H9 (cell line): ENCODE measurements at regions not wholly inside any gene's neighbourhood (a gene's known extent, or its start where the extent isn't known, plus 50 kb on each side); places are given as distances from the start of the nearest gene placed in this dataset.

Experiments
- DNase-seq: peaks from one replicate; pipeline ENCODE4 v3.0.0-alpha.2; 2017
- H2AFZ ChIP-seq: one replicate; pipeline ENCODE4 v1.6.1; 2013; ENCODE audit warnings: mild to moderate bottlenecking, low read length, control low read depth, moderate library complexity
- H2AK5ac ChIP-seq: 2 replicates; pipeline ENCODE4 v1.6.1; 2013; ENCODE audit warnings: low read length, control low read depth, mixed read lengths; ENCODE audit not compliant: insufficient read length
- H2BK120ac ChIP-seq: one replicate; pipeline ENCODE4 v1.6.1; 2013; ENCODE audit warnings: low read depth, mild to moderate bottlenecking, low read length, control low read depth, inconsistent platforms; ENCODE audit not compliant: poor library complexity, severe bottlenecking
- H2BK12ac ChIP-seq: 2 replicates; pipeline ENCODE4 v1.6.1; 2013; ENCODE audit warnings: low read length, control low read depth, mixed read lengths, low read depth; ENCODE audit not compliant: insufficient read length
- H2BK15ac ChIP-seq: 2 replicates; pipeline ENCODE4 v1.6.1; 2013; ENCODE audit warnings: low read depth, low read length, control low read depth
- H2BK20ac ChIP-seq: one replicate; pipeline ENCODE4 v1.6.1; 2013; ENCODE audit warnings: low read depth, mild to moderate bottlenecking, low read length, control low read depth, inconsistent platforms; ENCODE audit not compliant: poor library complexity, severe bottlenecking
- H2BK5ac ChIP-seq: 2 replicates; pipeline ENCODE4 v1.6.1; 2013; ENCODE audit warnings: low read length, control low read depth, mixed read lengths; ENCODE audit not compliant: insufficient read length
- H3K14ac ChIP-seq: 2 replicates; pipeline ENCODE4 v1.6.1; 2013; ENCODE audit warnings: low read length, control low read depth; ENCODE audit not compliant: insufficient read depth
- H3K18ac ChIP-seq: 2 replicates; pipeline ENCODE4 v1.6.1; 2013; ENCODE audit warnings: low read depth, mild to moderate bottlenecking, mixed read lengths, low read length, control low read depth; ENCODE audit not compliant: insufficient read length
- H3K23ac ChIP-seq: 2 replicates; pipeline ENCODE4 v1.6.1; 2013; ENCODE audit warnings: low read length, control low read depth, mixed read lengths, low read depth; ENCODE audit not compliant: insufficient read length
- H3K23me2 ChIP-seq: 2 replicates; pipeline ENCODE4 v1.6.1; 2013; ENCODE audit warnings: low read depth, mild to moderate bottlenecking, mixed read lengths, low read length, control low read depth; ENCODE audit not compliant: insufficient read length, poor library complexity, severe bottlenecking
- H3K27ac ChIP-seq: 2 replicates; pipeline ENCODE4 v1.5.1; 2013; ENCODE audit warnings: low read length, control low read depth, mixed read lengths, low read depth; ENCODE audit not compliant: insufficient read length
- H3K27me3 ChIP-seq: 2 replicates; pipeline ENCODE4 v1.6.1; 2013; ENCODE audit warnings: low read length, control low read depth, inconsistent platforms; ENCODE audit not compliant: insufficient read depth
- H3K4ac ChIP-seq: 2 replicates; pipeline ENCODE4 v1.6.1; 2013; ENCODE audit warnings: low read depth, mild to moderate bottlenecking, control low read depth, inconsistent platforms, low read length, moderate library complexity
- H3K4me1 ChIP-seq: 2 replicates; pipeline ENCODE4 v1.6.1; 2013; ENCODE audit warnings: low read length, control low read depth, inconsistent platforms; ENCODE audit not compliant: insufficient read depth
- H3K4me2 ChIP-seq: 2 replicates; pipeline ENCODE4 v1.6.1; 2013; ENCODE audit warnings: low read length, control low read depth, mixed read lengths; ENCODE audit not compliant: insufficient read length, insufficient read depth
- H3K56ac ChIP-seq: 2 replicates; pipeline ENCODE4 v1.6.1; 2013; ENCODE audit warnings: low read depth, mild to moderate bottlenecking, mixed read lengths, low read length, control low read depth; ENCODE audit not compliant: insufficient read length
- H3K79me1 ChIP-seq: 2 replicates; pipeline ENCODE4 v1.6.1; 2013; ENCODE audit warnings: low read depth, mild to moderate bottlenecking, moderate library complexity, low read length, control low read depth, inconsistent platforms; ENCODE audit not compliant: insufficient read depth, poor library complexity, severe bottlenecking
- H3K79me2 ChIP-seq: 2 replicates; pipeline ENCODE4 v1.6.1; 2013; ENCODE audit warnings: low read length, control low read depth, inconsistent platforms; ENCODE audit not compliant: insufficient read depth
- H3K9ac ChIP-seq: 2 replicates; pipeline ENCODE4 v1.6.1; 2013; ENCODE audit warnings: low read length, control low read depth, mixed read lengths; ENCODE audit not compliant: insufficient read length; ENCODE audit errors: extremely low read depth
- H3K9me3 ChIP-seq: one replicate; pipeline ENCODE4 v1.6.1; 2013; ENCODE audit warnings: low read depth, low read length, inconsistent platforms; ENCODE audit not compliant: control insufficient read depth
- H3T11ph ChIP-seq: one replicate; pipeline ENCODE4 v1.6.1; 2013; ENCODE audit warnings: mild to moderate bottlenecking, low read length, control low read depth, inconsistent platforms
- H4K20me1 ChIP-seq: one replicate; pipeline ENCODE4 v1.6.1; 2013; ENCODE audit not compliant: control insufficient read depth, insufficient read length, insufficient read depth
- H4K5ac ChIP-seq: 2 replicates; pipeline ENCODE4 v1.6.1; 2013; ENCODE audit warnings: low read depth, mild to moderate bottlenecking, mixed read lengths, low read length, control low read depth; ENCODE audit not compliant: insufficient read length
- H4K8ac ChIP-seq: replicated peaks from 2 replicates; pipeline ENCODE4 v1.6.1; 2013; ENCODE audit warnings: low read length, control low read depth, mixed read lengths, low read depth; ENCODE audit not compliant: insufficient read length
- H4K91ac ChIP-seq: 2 replicates; pipeline ENCODE4 v1.6.1; 2013; ENCODE audit warnings: low read depth, mild to moderate bottlenecking, moderate library complexity, mixed read lengths, low read length, control low read depth; ENCODE audit not compliant: insufficient read length
- H3K27ac Mint-ChIP-seq, 3 experiments: 2 replicates in 2 of 3; 3 replicates in 1 of 3; pipeline ENCODE4 v1.8.0; 2020 to 2021; ENCODE audit warnings: mixed read lengths in 3 of 3, mild to moderate bottlenecking in 1 of 3, moderate library complexity in 1 of 3
- H3K27me3 Mint-ChIP-seq: 2 replicates; pipeline ENCODE4 v1.8.0; 2021; ENCODE audit warnings: low read depth, mild to moderate bottlenecking, moderate library complexity, mixed read lengths
- H3K36me3 Mint-ChIP-seq, 3 experiments: 2 replicates in 2 of 3; 3 replicates in 1 of 3; pipeline ENCODE4 v1.8.0; 2020 to 2021; ENCODE audit warnings: low read depth in 3 of 3, mixed read lengths in 3 of 3; ENCODE audit not compliant: insufficient read depth in 1 of 3
- H3K4me1 Mint-ChIP-seq, 2 experiments: 2 replicates each; pipeline ENCODE4 v1.8.0; 2020; ENCODE audit warnings: mixed read lengths in 2 of 2
- H3K4me3 Mint-ChIP-seq, 2 experiments: 2 replicates in 1 of 2; 3 replicates in 1 of 2; pipeline ENCODE4 v1.8.0; 2020 to 2021; ENCODE audit warnings: mild to moderate bottlenecking in 2 of 2, mixed read lengths in 2 of 2, moderate library complexity in 1 of 2
- H3K9me3 Mint-ChIP-seq, 2 experiments: 2 replicates in 1 of 2; 3 replicates in 1 of 2; pipeline ENCODE4 v1.8.0; 2020; ENCODE audit warnings: mild to moderate bottlenecking in 2 of 2, mixed read lengths in 2 of 2, moderate library complexity in 1 of 2
- CTCF ChIP-seq: fragments of 200-600 bp; sonication (generic); conservative IDR thresholded peaks from 3 replicates; pipeline ENCODE4 v1.8.0; 2021; ENCODE audit warnings: antibody characterized with exemption, mild to moderate bottlenecking
- WGBS: extraction: QIAGEN DNeasy Blood & Tissue Kit; methylation state at CpG from one replicate; pipeline ENCODE4 v1.1.7; 2013; ENCODE audit warnings: missing lambda C conversion rate, low lambda C conversion rate, mixed read lengths; ENCODE audit not compliant: insufficient read length; ENCODE audit errors: extremely low coverage; 5-methylcytosine and 5-hydroxymethylcytosine counted together

- peak; percentile 69 for DNase-seq
- H4K5ac ChIP-seq, result no peak overlapping the region
- WGBS, result no CpG with 5 or more reads among the region's 4 CpGs
- H3K79me2 ChIP-seq, result no peaks in the 10 kb centered on the region
- H3T11ph ChIP-seq, result no peak overlapping the region
- H3K23me2 ChIP-seq, result no peaks in the 10 kb centered on the region
- H3K23ac ChIP-seq, result no peak overlapping the region
- no peaks in the 10 kb centered on the region for H4K20me1 ChIP-seq
- no peaks in the 10 kb centered on the region for H3K79me1 ChIP-seq
- H3K4me3 Mint-ChIP-seq, result no peak overlapping the region; a peak in 1 of 5 replicates
- H2BK20ac ChIP-seq, result no peak overlapping the region
- no peaks in the 10 kb centered on the region for H3K36me3 Mint-ChIP-seq
- H2BK15ac ChIP-seq, result no peak overlapping the region
- H2AK5ac ChIP-seq, result no peak overlapping the region
- H3K14ac ChIP-seq, result no peak overlapping the region
- H2AFZ ChIP-seq, result no peak overlapping the region
- H3K27ac ChIP-seq, result no peak overlapping the region
- no peaks in the 10 kb centered on the region for H3K4me1 ChIP-seq
- H3K4me2 ChIP-seq, result no peak overlapping the region
- TF ChIP-seq CTCF, result peak; percentile 85
- H3K56ac ChIP-seq, result no peak overlapping the region
- no peak overlapping the region for H3K9ac ChIP-seq
- H4K8ac ChIP-seq, result no peak overlapping the region
- H3K4me1 Mint-ChIP-seq, result peaks cover 6% of the 10 kb centered on the region in 2 experiments; a peak in 2 of 4 replicates
- no peak overlapping the region for H3K27ac Mint-ChIP-seq
- no peaks in the 10 kb centered on the region for H3K9me3 ChIP-seq
- H3K9me3 Mint-ChIP-seq, result no peaks in the 10 kb centered on the region
- H2BK5ac ChIP-seq, result no peak overlapping the region
- no peak overlapping the region for H3K4ac ChIP-seq
- H2BK12ac ChIP-seq, result no peak overlapping the region
- H3K27me3 Mint-ChIP-seq, result peaks cover 24% of the 10 kb centered on the region
- H3K27me3 ChIP-seq, result no peaks in the 10 kb centered on the region
- H3K18ac ChIP-seq, result no peak overlapping the region
- H4K91ac ChIP-seq, result no peak overlapping the region
- H2BK120ac ChIP-seq, result no peak overlapping the region
Measured at GRCh38 chr14:21825149-21825743, 151.6 kb upstream of the OR4E1 start.
